ENCODE measurements at regions not wholly inside any gene's neighbourhood (a gene's known extent, or its start where the extent isn't known, plus 50 kb on each side); places are given as distances from the start of the nearest gene placed in this dataset.

DNA sequence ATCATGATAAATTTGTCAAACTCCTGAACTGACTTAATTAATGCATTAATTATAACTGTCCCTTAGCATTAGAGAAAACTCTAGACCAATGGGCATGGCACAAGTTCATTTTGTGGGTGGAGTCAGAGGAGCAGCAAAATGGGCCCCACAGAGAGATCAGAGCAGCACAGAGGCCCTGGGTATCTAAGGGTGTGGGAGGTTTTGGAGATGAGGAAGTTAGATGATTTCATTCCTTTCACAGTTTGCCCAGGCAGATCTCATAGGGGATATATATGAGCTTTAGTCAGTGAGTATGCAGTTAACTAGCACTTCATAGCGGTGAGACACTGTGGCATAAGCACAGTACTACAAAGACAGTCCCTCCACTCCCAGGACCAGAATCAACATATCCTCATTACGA lies 117.3 kb downstream of the MAB21L3 start:
- Histone ChIP-seq H3K9ac (ENCODE audit: insufficient read depth, low read depth, low read length) (no peak overlapping the region), H3K4me3 (replicated peaks in 1 of 3; ENCODE audit: insufficient read depth in 1 of 3, low read depth in 2 of 3, low read length in 3 of 3) (no peak overlapping the region), H2AFZ (ENCODE audit: low read length) (no peak overlapping the region), H3K4me1 (ENCODE audit: insufficient read depth, low read length) (no peaks in the 10 kb centered on the region), H3K9me3 (ENCODE audit: low read length) (no peaks in the 10 kb centered on the region), H3K4me2 (ENCODE audit: low read depth, low read length) (no peak overlapping the region), H3K36me3 (replicated peaks in 1 of 2; ENCODE audit: control insufficient read depth in 1 of 2, insufficient read depth in 2 of 2, low read length in 2 of 2) (no peaks in the 10 kb centered on the region), H3K79me2 (ENCODE audit: insufficient read depth, low read length) (no peaks in the 10 kb centered on the region), H3K27me3 (ENCODE audit: control insufficient read depth in 1 of 2, insufficient read depth in 2 of 2, low read length in 2 of 2) (peaks cover 0 to 7% of the 10 kb centered on the region in 2 experiments; a peak in 1 of 5 replicates), H4K20me1 (ENCODE audit: insufficient read depth, low read length) (no peaks in the 10 kb centered on the region), H3K27ac (ENCODE audit: extremely low read length, insufficient read depth, low read length) (no peak overlapping the region)
- no peak for TF ChIP-seq RBFOX2 (IDR thresholded peaks at IDR 0.05; ENCODE audit: low read depth, low read length)
- no peak for TF ChIP-seq IKZF4 (CRISPR knock-in tag; IDR thresholded peaks at IDR 0.05; ENCODE audit: borderline replicate concordance, low read depth, not compliant biosample characterization)
- TF ChIP-seq KDM5A (IDR thresholded peaks at IDR 0.05; ENCODE audit: borderline replicate concordance, low read length) = no peak
- no peak for TF ChIP-seq SP2 (CRISPR knock-in tag; IDR thresholded peaks at IDR 0.05)
- no peak for TF ChIP-seq ARNTL (CRISPR knock-in tag; IDR thresholded peaks at IDR 0.05)
- no peak for TF ChIP-seq ZNF619 (CRISPR knock-in tag; IDR thresholded peaks at IDR 0.05)
- no peak for TF ChIP-seq ELF4 (CRISPR knock-in tag; IDR thresholded peaks at IDR 0.05; ENCODE audit: borderline replicate concordance)
- no peak for TF ChIP-seq ZNF510 (CRISPR knock-in tag; IDR thresholded peaks at IDR 0.05; ENCODE audit: low read depth)
- no peak for TF ChIP-seq DR1 (CRISPR knock-in tag; IDR thresholded peaks at IDR 0.05)
- no peak for TF ChIP-seq BHLHE40 (IDR thresholded peaks at IDR 0.05; ENCODE audit: low read length)
- DNase-seq (ENCODE audit: low spot score) (no peak), FAIRE-seq (no peak), ATAC-seq (no peak)
- in situ Hi-C loops (cut with HindIII; ENCODE audit: extremely low pct_ligation_motif_present, low pct_unique_long_range_greater_than_20kb) = no loop called here
- POLR2A ChIA-PET = no interaction called here
- intact Hi-C loops (cut with micrococcal nuclease; ENCODE audit: unreplicated experiment) = no loop called here
- CTCF ChIA-PET (ENCODE audit: low intra/inter-chr PET ratio, low total read pairs) = no interaction called here
- WGBS (ENCODE audit: low lambda C conversion rate) = 43% methylated on average over 2 of the region's 2 CpGs
- no TSS peak for BruUV-seq (replicated peaks)

DNA sequence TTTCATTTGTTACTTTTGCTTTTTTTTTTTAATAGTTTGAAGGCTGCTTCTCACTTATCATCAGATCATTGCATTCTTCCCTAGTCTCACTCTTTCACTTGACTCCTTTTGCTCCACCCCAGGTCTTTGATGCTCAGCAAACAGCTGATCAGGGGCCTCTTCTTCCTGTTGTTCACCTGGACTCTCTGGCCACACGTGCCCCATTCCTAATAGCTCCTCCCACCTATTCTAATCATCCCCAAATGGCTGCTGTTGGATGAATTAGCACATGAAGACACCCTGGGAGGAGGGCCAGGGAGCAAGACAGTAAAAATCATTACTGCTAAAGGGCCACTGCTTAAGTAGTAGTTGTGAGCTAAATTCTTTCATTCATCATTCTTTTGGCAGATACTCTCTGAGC lies 119.5 kb downstream of the MAB21L3 start:
- Histone ChIP-seq H3K27ac (ENCODE audit: extremely low read length, insufficient read depth, low read length) (no peak overlapping the region), H3K4me1 (ENCODE audit: insufficient read depth, low read length) (no peaks in the 10 kb centered on the region), H3K36me3 (replicated peaks in 1 of 2; ENCODE audit: control insufficient read depth in 1 of 2, insufficient read depth in 2 of 2, low read length in 2 of 2) (no peaks in the 10 kb centered on the region), H3K4me3 (replicated peaks in 1 of 3; ENCODE audit: insufficient read depth in 1 of 3, low read depth in 2 of 3, low read length in 3 of 3) (no peak overlapping the region), H2AFZ (ENCODE audit: low read length) (no peak overlapping the region), H4K20me1 (ENCODE audit: insufficient read depth, low read length) (no peaks in the 10 kb centered on the region), H3K4me2 (ENCODE audit: low read depth, low read length) (no peak overlapping the region), H3K9ac (ENCODE audit: insufficient read depth, low read depth, low read length) (no peak overlapping the region), H3K27me3 (ENCODE audit: control insufficient read depth in 1 of 2, insufficient read depth in 2 of 2, low read length in 2 of 2) (peaks cover 1 to 14% of the 10 kb centered on the region in 2 experiments; a peak in 3 of 5 replicates), H3K9me3 (ENCODE audit: low read length) (no peaks in the 10 kb centered on the region), H3K79me2 (ENCODE audit: insufficient read depth, low read length) (no peaks in the 10 kb centered on the region)
- intact Hi-C loops (cut with micrococcal nuclease; ENCODE audit: unreplicated experiment) = loop anchor here (5.0 kb wide), 1 partner anchor 257 kb away; no protein-coding TSS in a partner anchor
- POLR2A ChIA-PET = no interaction called here
- WGBS (ENCODE audit: low lambda C conversion rate) = 0% methylated on average over 1 of the region's 1 CpG
- no peak for DNase-seq (ENCODE audit: low spot score)
- no peak for ATAC-seq
- CTCF ChIA-PET (ENCODE audit: low intra/inter-chr PET ratio, low total read pairs) = no interaction called here
- in situ Hi-C loops (cut with HindIII; ENCODE audit: extremely low pct_ligation_motif_present, low pct_unique_long_range_greater_than_20kb) = no loop called here
- TF ChIP-seq KLF9 (CRISPR knock-in tag; IDR thresholded peaks at IDR 0.05; ENCODE audit: low read depth) = no peak
- TF ChIP-seq ZNF17 (CRISPR knock-in tag; IDR thresholded peaks at IDR 0.05) = no peak
- no peak for TF ChIP-seq NR2F2 (IDR thresholded peaks at IDR 0.05; ENCODE audit: borderline replicate concordance, low read depth)
- no peak for TF ChIP-seq GLI4 (CRISPR knock-in tag; IDR thresholded peaks at IDR 0.05; ENCODE audit: borderline replicate concordance)
- no peak for TF ChIP-seq ZNF224 (CRISPR knock-in tag; IDR thresholded peaks at IDR 0.05)
- TF ChIP-seq, protein P1, sequence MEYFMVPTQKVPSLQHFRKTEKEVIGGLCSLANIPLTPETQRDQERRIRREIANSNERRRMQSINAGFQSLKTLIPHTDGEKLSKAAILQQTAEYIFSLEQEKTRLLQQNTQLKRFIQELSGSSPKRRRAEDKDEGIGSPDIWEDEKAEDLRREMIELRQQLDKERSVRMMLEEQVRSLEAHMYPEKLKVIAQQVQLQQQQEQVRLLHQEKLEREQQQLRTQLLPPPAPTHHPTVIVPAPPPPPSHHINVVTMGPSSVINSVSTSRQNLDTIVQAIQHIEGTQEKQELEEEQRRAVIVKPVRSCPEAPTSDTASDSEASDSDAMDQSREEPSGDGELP (IDR thresholded peaks at IDR 0.05; ENCODE audit: borderline replicate concordance, low read depth) = peak; percentile 39; the same call in 1 of the 2 replicates
- no TSS peak for BruUV-seq (replicated peaks)
- no peak for FAIRE-seq
